DOHH2 (cell line): ENCODE measurements at regions not wholly inside any gene's neighbourhood (a gene's known extent, or its start where the extent isn't known, plus 50 kb on each side); places are given as distances from the start of the nearest gene placed in this dataset.

ENCODE experiments used
- CTCF ChIP-seq: fragments of 200-600 bp; sonication (generic); IDR thresholded peaks from one replicate; pipeline ENCODE4 v1.5.1; 2014; ENCODE audit warnings: antibody characterized with exemption, mild to moderate bottlenecking, low read depth, low read length; ENCODE audit not compliant: poor library complexity, severe bottlenecking
- EZH2phosphoT487 ChIP-seq: fragments of 200-600 bp; sonication (generic); IDR thresholded peaks from 2 replicates; pipeline ENCODE4 v1.6.1; 2017; ENCODE audit warnings: borderline replicate concordance, mild to moderate bottlenecking, antibody characterized with exemption, low read length, moderate library complexity, mixed read lengths

DNA sequence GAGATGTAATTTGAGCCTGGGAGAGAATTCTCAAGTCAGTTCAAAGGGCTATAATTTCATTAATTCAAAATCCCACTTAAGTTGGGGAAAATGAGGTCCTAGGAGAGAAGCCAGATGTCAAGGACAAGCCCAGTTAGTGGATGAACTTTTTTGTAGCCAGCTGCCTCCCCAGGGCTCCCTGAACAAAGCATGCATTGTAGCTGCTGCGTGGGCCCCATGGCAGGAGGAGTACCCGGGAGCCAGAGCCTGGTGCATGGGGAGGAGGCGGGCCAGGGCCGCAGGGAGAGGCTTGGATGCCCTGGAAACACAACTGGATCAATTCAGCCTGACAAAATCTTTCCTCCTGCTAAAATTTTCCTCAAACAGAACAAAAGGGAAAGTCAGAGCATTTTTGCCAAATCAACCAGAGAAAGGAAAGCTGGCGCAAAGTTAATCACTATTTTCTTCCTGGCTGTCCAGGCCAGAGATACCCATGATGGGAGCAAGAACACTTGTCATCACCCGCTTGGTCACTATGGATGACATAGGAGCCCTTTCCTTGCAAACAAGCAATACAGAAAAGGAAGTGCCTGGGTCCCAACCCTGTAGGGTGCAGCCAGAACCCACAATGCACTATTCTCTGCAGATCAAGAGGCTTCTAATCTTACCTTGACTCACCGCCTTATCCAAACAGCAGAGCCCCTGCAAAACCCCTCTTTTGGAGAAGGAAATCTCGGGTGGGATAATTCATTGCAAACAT is 248.1 kb upstream of the RAB4A start:
- TF ChIP-seq CTCF (no peak), EZH2phosphoT487 (no peak)
